Gastrocnemius medialis (tissue), 4 donors: ENCODE measurements at regions not wholly inside any gene's neighbourhood (a gene's known extent, or its start where the extent isn't known, plus 50 kb on each side); places are given as distances from the start of the nearest gene placed in this dataset.

Source experiments
- ATAC-seq, 2 donors: fragments of 150-250 bp; one replicate each; pipeline ENCODE4 v1.9.1; 2016
- DNase-seq, 2 donors: peaks; one replicate each; pipeline ENCODE4 v3.0.0-alpha.2; 2019
- H3K27ac ChIP-seq, 4 donors: fragments of 200-600 bp; sonication (generic); 1 replicate in 1 of 4; 2 replicates in 3 of 4; pipeline ENCODE4 v1.5.1; 2016 to 2018; ENCODE audit warnings: mild to moderate bottlenecking in 2 of 4, moderate library complexity in 1 of 4
- H3K27me3 ChIP-seq, 3 donors: fragments of 200-600 bp; sonication (generic) in 2 of 3; 1 replicate in 1 of 3; 2 replicates in 2 of 3; pipeline versions ENCODE4 v1.5.1 to v1.6.0; 2016 to 2019; ENCODE audit warnings: mild to moderate bottlenecking in 1 of 3, moderate library complexity in 1 of 3
- H3K36me3 ChIP-seq, 2 donors: fragments of 200-600 bp; sonication (generic) in 1 of 2; one replicate each; pipeline ENCODE4 v1.5.1; 2017 to 2018
- H3K4me1 ChIP-seq, 2 donors: fragments of 200-600 bp; sonication (generic) in 1 of 2; one replicate each; pipeline ENCODE4 v1.5.1; 2016 to 2017; ENCODE audit warnings: mild to moderate bottlenecking in 2 of 2
- H3K4me3 ChIP-seq, 4 donors: fragments of 200-600 bp; sonication (generic) in 3 of 4; 1 replicate in 1 of 4; 2 replicates in 3 of 4; pipeline ENCODE4 v1.5.1; 2016 to 2019; ENCODE audit warnings: mild to moderate bottlenecking in 2 of 4
- H3K9me3 ChIP-seq, 3 donors: fragments of 200-600 bp; sonication (generic) in 2 of 3; 1 replicate in 1 of 3; 2 replicates in 2 of 3; pipeline ENCODE4 v1.5.1; 2016 to 2019
- POLR2A ChIP-seq, 2 donors: fragments of 450-650 bp; IDR thresholded peaks; one replicate each; pipeline ENCODE4 v1.6.1; 2017; ENCODE audit warnings: antibody characterized with exemption in 2 of 2, mild to moderate bottlenecking in 2 of 2, moderate library complexity in 2 of 2
- in situ Hi-C, 4 donors: fragments of 200-750 bp; cut with MboI; loops; one replicate each; pipeline versions ENCODE4 v1.15.0 to v1.8.0; 2017; ENCODE audit warnings: low sequenced_read_pairs in 4 of 4
- intact Hi-C: fragments of 100-400 bp; cut with DNase I; formaldehyde crosslinking; loops from one replicate; pipeline ENCODE4 v1.15.1; 2023; ENCODE audit warnings: low total_unique reads
- TF ChIP-seq, protein P1 (sequence below), 5 experiments: fragments of 450-650 bp in 3 of 5; fragments of 200-600 bp in 2 of 5; sonication (generic) in 2 of 5; IDR thresholded peaks in 4 of 5; conservative IDR thresholded peaks in 1 of 5; 1 replicate in 4 of 5; 2 replicates in 1 of 5; pipeline ENCODE4 v1.5.1; 2016 to 2019; ENCODE audit warnings: antibody characterized with exemption in 5 of 5, mild to moderate bottlenecking in 3 of 5, moderate library complexity in 3 of 5

DNA sequence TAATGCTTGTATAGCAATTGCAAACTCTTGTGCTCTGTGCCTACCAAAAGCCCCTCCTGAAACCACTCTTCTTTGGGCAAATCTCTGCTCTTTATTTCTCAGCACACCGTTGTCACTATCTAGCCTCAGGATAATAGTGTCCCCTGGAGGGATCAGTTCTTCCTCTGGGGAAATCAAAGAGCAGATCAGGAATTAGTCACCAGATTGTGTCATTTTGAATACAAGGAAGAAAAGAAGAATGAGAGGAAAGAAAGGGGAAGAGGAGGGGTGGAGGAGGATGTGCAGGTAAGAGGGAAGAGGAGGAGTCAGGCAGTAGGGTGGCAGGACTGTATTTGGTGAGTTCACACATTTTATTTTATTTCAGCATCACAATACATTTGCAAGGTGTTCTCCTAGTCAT lies 256.4 kb downstream of the GRIN2B start:
- DNase-seq (no peak), ATAC-seq (no peak)
- Histone ChIP-seq H3K27ac (no peak overlapping the region), H3K36me3 (no peaks in the 10 kb centered on the region), H3K27me3 (no peaks in the 10 kb centered on the region), H3K4me3 (no peak overlapping the region), H3K4me1 (no peaks in the 10 kb centered on the region), H3K9me3 (no peaks in the 10 kb centered on the region)
- no peak for TF ChIP-seq POLR2A (IDR thresholded peaks at IDR 0.05)
- TF ChIP-seq, protein P1, sequence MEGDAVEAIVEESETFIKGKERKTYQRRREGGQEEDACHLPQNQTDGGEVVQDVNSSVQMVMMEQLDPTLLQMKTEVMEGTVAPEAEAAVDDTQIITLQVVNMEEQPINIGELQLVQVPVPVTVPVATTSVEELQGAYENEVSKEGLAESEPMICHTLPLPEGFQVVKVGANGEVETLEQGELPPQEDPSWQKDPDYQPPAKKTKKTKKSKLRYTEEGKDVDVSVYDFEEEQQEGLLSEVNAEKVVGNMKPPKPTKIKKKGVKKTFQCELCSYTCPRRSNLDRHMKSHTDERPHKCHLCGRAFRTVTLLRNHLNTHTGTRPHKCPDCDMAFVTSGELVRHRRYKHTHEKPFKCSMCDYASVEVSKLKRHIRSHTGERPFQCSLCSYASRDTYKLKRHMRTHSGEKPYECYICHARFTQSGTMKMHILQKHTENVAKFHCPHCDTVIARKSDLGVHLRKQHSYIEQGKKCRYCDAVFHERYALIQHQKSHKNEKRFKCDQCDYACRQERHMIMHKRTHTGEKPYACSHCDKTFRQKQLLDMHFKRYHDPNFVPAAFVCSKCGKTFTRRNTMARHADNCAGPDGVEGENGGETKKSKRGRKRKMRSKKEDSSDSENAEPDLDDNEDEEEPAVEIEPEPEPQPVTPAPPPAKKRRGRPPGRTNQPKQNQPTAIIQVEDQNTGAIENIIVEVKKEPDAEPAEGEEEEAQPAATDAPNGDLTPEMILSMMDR (IDR thresholded peaks at IDR 0.05 in 4 of 5, conservative IDR thresholded peaks at IDR 0.05 in 1 of 5), result no peak
- intact Hi-C loops (no loop called here), in situ Hi-C loops (no loop called here)

DNA sequence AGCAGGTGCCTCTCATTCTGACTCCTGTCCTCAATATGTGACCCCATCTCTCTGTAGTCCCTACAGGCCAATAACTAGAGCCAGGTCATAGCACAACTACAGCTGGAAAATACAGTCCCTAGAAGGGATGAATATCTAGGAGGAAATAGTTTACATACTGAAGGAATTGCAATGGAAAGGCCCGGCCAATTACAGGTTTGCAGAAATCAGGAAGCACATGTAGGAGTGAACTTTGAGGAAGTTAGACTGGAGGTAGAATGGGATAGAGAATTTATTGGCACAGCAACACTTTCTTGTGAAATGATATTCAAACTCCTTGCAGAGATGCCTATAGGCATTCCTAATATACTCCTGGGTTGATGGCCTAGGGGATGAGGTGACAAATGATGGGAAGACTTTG lies 257.3 kb downstream of the GRIN2B start:
- DNase-seq, result no peak
- intact Hi-C loops, result no loop called here

DNA sequence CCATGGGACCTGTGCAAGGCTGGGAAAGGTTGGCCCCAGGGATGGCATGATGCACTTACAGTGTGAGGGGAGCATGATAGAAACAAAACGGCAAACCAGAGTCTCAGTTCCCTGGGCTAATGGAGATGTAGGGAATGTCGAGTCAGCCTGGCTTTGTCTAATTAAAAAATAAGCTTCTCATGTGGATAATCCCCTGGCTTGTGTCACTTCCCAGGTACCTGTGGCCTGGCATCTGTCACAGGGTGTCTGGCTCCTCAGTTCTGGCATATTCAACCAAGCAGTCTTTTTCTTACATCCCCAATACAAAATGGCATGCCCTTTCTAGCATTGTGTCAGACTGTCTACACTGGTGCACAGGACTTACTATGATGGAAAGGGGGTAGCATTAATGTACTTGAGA lies 261.4 kb downstream of the GRIN2B start:
- Histone ChIP-seq H3K27ac (no peak overlapping the region), H3K4me3 (no peak overlapping the region), H3K36me3 (no peaks in the 10 kb centered on the region), H3K4me1 (no peaks in the 10 kb centered on the region), H3K27me3 (no peaks in the 10 kb centered on the region), H3K9me3 (no peaks in the 10 kb centered on the region)
- TF ChIP-seq POLR2A (IDR thresholded peaks at IDR 0.05), result no peak
- TF ChIP-seq, protein P1 (IDR thresholded peaks at IDR 0.05 in 4 of 5, conservative IDR thresholded peaks at IDR 0.05 in 1 of 5), result no peak
- in situ Hi-C loops (no loop called here), intact Hi-C loops (no loop called here)
- DNase-seq (no peak), ATAC-seq (no peak)

More for the DNA sequence above, 257.3 kb downstream of the GRIN2B start:
- no peaks in the 10 kb centered on the region for H3K9me3 ChIP-seq
- ATAC-seq, result no peak
- H3K36me3 ChIP-seq, result no peaks in the 10 kb centered on the region
- no peaks in the 10 kb centered on the region for H3K27me3 ChIP-seq
- in situ Hi-C loops, result no loop called here
- no peak for TF ChIP-seq POLR2A (IDR thresholded peaks at IDR 0.05)
- TF ChIP-seq, protein P1 (IDR thresholded peaks at IDR 0.05 in 4 of 5, conservative IDR thresholded peaks at IDR 0.05 in 1 of 5), result no peak
- no peak overlapping the region for H3K27ac ChIP-seq
- H3K4me1 ChIP-seq, result no peaks in the 10 kb centered on the region
- no peak overlapping the region for H3K4me3 ChIP-seq

DNA sequence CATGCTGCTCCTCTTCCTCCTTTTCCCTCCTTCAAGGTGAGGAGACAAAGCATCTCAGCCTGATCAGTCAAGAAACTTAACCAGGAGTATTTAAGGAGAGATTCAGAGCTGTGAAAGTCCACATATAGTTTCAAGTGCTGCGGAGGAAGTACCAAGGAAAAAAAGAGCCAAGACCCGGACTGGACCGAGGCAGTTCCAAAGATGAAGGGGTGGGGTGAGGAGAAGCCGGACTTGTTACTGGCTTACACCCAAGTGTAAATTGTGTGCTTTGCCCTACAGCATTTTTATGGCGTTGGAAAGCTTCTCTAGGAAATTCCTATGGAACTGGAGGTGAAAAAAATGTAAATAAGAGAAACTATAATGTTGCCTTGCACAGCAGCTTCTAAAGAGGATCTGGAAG lies 263.1 kb downstream of the GRIN2B start:
- intact Hi-C loops, result no loop called here
- ATAC-seq (no peak), DNase-seq (no peak)
- TF ChIP-seq POLR2A (IDR thresholded peaks at IDR 0.05), result no peak
- TF ChIP-seq, protein P1 (IDR thresholded peaks at IDR 0.05 in 4 of 5, conservative IDR thresholded peaks at IDR 0.05 in 1 of 5), result no peak
- no peaks in the 10 kb centered on the region for H3K36me3 ChIP-seq
- in situ Hi-C loops, result no loop called here
- H3K27me3 ChIP-seq, result no peaks in the 10 kb centered on the region
- no peak overlapping the region for H3K27ac ChIP-seq
- no peaks in the 10 kb centered on the region for H3K9me3 ChIP-seq
- H3K4me1 ChIP-seq, result no peaks in the 10 kb centered on the region
- H3K4me3 ChIP-seq, result no peak overlapping the region

DNA sequence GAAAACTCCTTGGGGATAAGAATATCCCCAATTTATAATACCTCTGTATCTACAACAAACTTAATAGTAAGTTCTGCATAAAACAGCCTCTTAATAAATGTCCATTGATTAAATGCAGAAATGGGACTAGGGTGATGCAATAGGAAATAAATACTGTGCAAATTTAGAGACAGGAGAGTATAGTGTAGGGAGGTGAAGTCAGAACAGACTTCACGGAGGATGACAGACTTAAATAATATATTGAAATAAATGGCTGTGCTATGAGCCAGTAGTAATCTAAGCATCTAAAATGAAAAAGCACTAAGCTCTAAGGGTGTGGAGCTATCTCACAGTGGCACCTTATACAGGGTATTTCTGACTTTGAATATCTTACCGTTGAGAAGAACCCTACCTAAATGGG lies 265.3 kb downstream of the GRIN2B start:
- Histone ChIP-seq H3K36me3 (no peaks in the 10 kb centered on the region), H3K9me3 (no peaks in the 10 kb centered on the region), H3K27ac (no peak overlapping the region), H3K4me1 (no peaks in the 10 kb centered on the region), H3K27me3 (no peaks in the 10 kb centered on the region), H3K4me3 (no peak overlapping the region)
- DNase-seq (no peak), ATAC-seq (no peak)
- no peak for TF ChIP-seq POLR2A (IDR thresholded peaks at IDR 0.05)
- TF ChIP-seq, protein P1 (IDR thresholded peaks at IDR 0.05 in 4 of 5, conservative IDR thresholded peaks at IDR 0.05 in 1 of 5), result no peak
- in situ Hi-C loops, result no loop called here
- intact Hi-C loops, result no loop called here
